ENCODE measurements at regions not wholly inside any gene's neighbourhood (a gene's known extent, or its start where the extent isn't known, plus 50 kb on each side); places are given as distances from the start of the nearest gene placed in this dataset.
A peak's percentile ranks its signal among the peaks of the same experiment; 100 is the strongest.

GRCh38 chr2:103810875-103811274, 1043.0 kb upstream of the POU3F3 start:
- H3K36me3 ChIP-seq (ENCODE audit: control insufficient read depth in 2 of 4, insufficient read depth in 4 of 4, low read length in 3 of 4), result no peaks in the 10 kb centered on the region
- H2BK20ac ChIP-seq (ENCODE audit: low read length), result no peak overlapping the region
- DNase-seq (ENCODE audit: low read depth in 1 of 2, low spot score in 2 of 2) (no peak), FAIRE-seq (no peak)
- H4K5ac ChIP-seq (ENCODE audit: insufficient read length, low read depth, low read length), result no peak overlapping the region
- no peak overlapping the region for H3K27ac ChIP-seq (ENCODE audit: low read depth, low read length)
- H3K4me3 ChIP-seq (ENCODE audit: extremely low read depth in 1 of 4, insufficient read depth in 2 of 4, low read depth in 3 of 4, low read length in 4 of 4), result no peak overlapping the region
- H3K14ac ChIP-seq (ENCODE audit: insufficient read length), result no peak overlapping the region
- no peak overlapping the region for H3K4ac ChIP-seq (replicated peaks; ENCODE audit: insufficient read length, low read depth, low read length)
- H3K23ac ChIP-seq (ENCODE audit: insufficient read length), result no peak overlapping the region
- H2AFZ ChIP-seq (ENCODE audit: low read length), result no peak overlapping the region
- no peak overlapping the region for H4K91ac ChIP-seq (replicated peaks; ENCODE audit: insufficient read length, low read length)
- ChIA-PET CTCF (ENCODE audit: partially characterized antibody) (no interaction called here), POLR2A (ENCODE audit: partially characterized antibody) (no interaction called here)
- no peaks in the 10 kb centered on the region for H3K9me3 ChIP-seq (ENCODE audit: insufficient read depth in 2 of 2, low read depth in 1 of 2, low read length in 1 of 2)
- no peaks in the 10 kb centered on the region for H3K27me3 ChIP-seq (replicated peaks in 1 of 4; ENCODE audit: control insufficient read depth in 3 of 4, extremely low read depth in 1 of 4, insufficient read depth in 3 of 4, low read length in 3 of 4)
- no peaks in the 10 kb centered on the region for H4K20me1 ChIP-seq (replicated peaks in 1 of 2; ENCODE audit: control insufficient read depth in 1 of 2, insufficient read depth in 2 of 2, low read length in 2 of 2)
- H3K79me1 ChIP-seq (ENCODE audit: low read depth, low read length), result no peaks in the 10 kb centered on the region
- no peaks in the 10 kb centered on the region for H3K79me2 ChIP-seq (ENCODE audit: control insufficient read depth in 1 of 2, insufficient read depth in 2 of 2, low read length in 2 of 2)
- H3K4me1 ChIP-seq (replicated peaks in 1 of 4; ENCODE audit: control insufficient read depth in 3 of 4, insufficient read depth in 4 of 4, low read length in 3 of 4), result peaks cover 1 to 8% (median 5%) of the 10 kb centered on the region in 4 experiments; a peak in 3 of 7 replicates
- no peak overlapping the region for H3K4me2 ChIP-seq (ENCODE audit: insufficient read depth in 1 of 2, low read depth in 2 of 2, low read length in 2 of 2)
- H4K8ac ChIP-seq (ENCODE audit: extremely low read depth, insufficient read depth, low read length), result no peak overlapping the region
- H2BK5ac ChIP-seq (ENCODE audit: low read depth, low read length), result peak overlapping the region; percentile 55; the same call in 1 of the 2 replicates
- no peak overlapping the region for H3K9ac ChIP-seq (replicated peaks in 1 of 4; ENCODE audit: extremely low read depth in 1 of 4, low read depth in 3 of 4, low read length in 3 of 4)
- H2BK120ac ChIP-seq (replicated peaks; ENCODE audit: low read depth, low read length), result no peak overlapping the region
- H3K56ac ChIP-seq (replicated peaks; ENCODE audit: insufficient read length, low read depth, low read length), result no peak overlapping the region
- H2AK5ac ChIP-seq (ENCODE audit: low read depth, low read length), result no peak overlapping the region
- no peak overlapping the region for H3K18ac ChIP-seq (ENCODE audit: extremely low read depth, low read length)
- peak overlapping the region; percentile 76; the same call in 1 of the 2 replicates for H2BK15ac ChIP-seq (ENCODE audit: low read length)
- no peak overlapping the region for H2BK12ac ChIP-seq (ENCODE audit: low read depth, low read length)
- no peaks in the 10 kb centered on the region for H3K23me2 ChIP-seq (ENCODE audit: low read depth, low read length)
- 91% methylated on average over 2 of the region's 2 CpGs; no CpG with 5 or more reads in 1 of the 2 experiments for WGBS, 2 experiments (ENCODE audit: extremely low coverage in 1 of 2, insufficient coverage in 1 of 2, insufficient read length in 1 of 2, insufficient replicate concordance in 2 of 2, low coverage in 1 of 2, low lambda C conversion rate in 2 of 2, missing lambda C conversion rate in 1 of 2)
- TF ChIP-seq KDM5A (IDR thresholded peaks at IDR 0.05; ENCODE audit: low read length) (no peak), RNF2 (IDR thresholded peaks at IDR 0.05; ENCODE audit: borderline replicate concordance, low read depth, low read length, missing control alignments, poor library complexity, severe bottlenecking) (no peak), CEBPB (IDR thresholded peaks at IDR 0.05; ENCODE audit: low read depth, low read length) (no peak), BCL11A (IDR thresholded peaks at IDR 0.05; ENCODE audit: low read depth in 2 of 2, low read length in 2 of 2) (no peak), POLR2AphosphoS5 (IDR thresholded peaks at IDR 0.05; ENCODE audit: low read depth, low read length) (no peak), RXRA (IDR thresholded peaks at IDR 0.05; ENCODE audit: insufficient read depth, low read depth, low read length) (no peak), MAX (IDR thresholded peaks at IDR 0.05) (no peak)

Data from H1 (cell line).